Testis (tissue), 2 donors: ENCODE measurements at regions not wholly inside any gene's neighbourhood (a gene's known extent, or its start where the extent isn't known, plus 50 kb on each side); places are given as distances from the start of the nearest gene placed in this dataset.
A peak's percentile ranks its signal among the peaks of the same experiment; 100 is the strongest.

ENCODE experiments used
- DNase-seq: peaks from one replicate; pipeline ENCODE4 v3.0.0-alpha.2; 2019
- H3K27ac ChIP-seq, 2 donors: fragments of 200-600 bp; sonication (generic); one replicate each; pipeline ENCODE4 v1.5.1; 2019
- H3K27me3 ChIP-seq: fragments of 200-600 bp; sonication (generic); one replicate; pipeline ENCODE4 v1.5.1; 2019
- H3K36me3 ChIP-seq: fragments of 200-600 bp; sonication (generic); one replicate; pipeline ENCODE4 v1.5.1; 2017; ENCODE audit warnings: low read depth; ENCODE audit errors: missing control alignments
- H3K4me1 ChIP-seq: fragments of 200-600 bp; sonication (generic); one replicate; pipeline ENCODE4 v1.5.1; 2019
- H3K4me3 ChIP-seq, 2 donors: fragments of 200-600 bp; sonication (generic); one replicate each; pipeline ENCODE4 v1.5.1; 2017 to 2019
- H3K9me3 ChIP-seq: fragments of 200-600 bp; sonication (generic); one replicate; pipeline ENCODE4 v1.5.1; 2017
- POLR2A ChIP-seq: fragments of 450-650 bp; IDR thresholded peaks from one replicate; pipeline ENCODE4 v1.6.1; 2017; ENCODE audit warnings: antibody characterized with exemption, mild to moderate bottlenecking, moderate library complexity
- WGBS, 2 donors: methylation state at CpG; one replicate each; pipeline ENCODE4 v1.1.5; 2018; 5-methylcytosine and 5-hydroxymethylcytosine counted together
- intact Hi-C: fragments of 100-400 bp; cut with DNase I; formaldehyde crosslinking; loops from one replicate; pipeline ENCODE4 v1.15.1; 2023; ENCODE audit warnings: low total_unique reads
- TF ChIP-seq, protein P1 (sequence below), 3 experiments: fragments of 450-650 bp in 2 of 3; fragments of 200-600 bp in 1 of 3; sonication (generic) in 1 of 3; IDR thresholded peaks; one replicate each; pipeline ENCODE4 v1.5.1; 2016 to 2019; ENCODE audit warnings: antibody characterized with exemption in 3 of 3, mild to moderate bottlenecking in 2 of 3, moderate library complexity in 1 of 3

GRCh38 chr4:106512706-106513105, 144.1 kb upstream of the GIMD1 start:
- no peak for TF ChIP-seq POLR2A
- TF ChIP-seq, protein P1, sequence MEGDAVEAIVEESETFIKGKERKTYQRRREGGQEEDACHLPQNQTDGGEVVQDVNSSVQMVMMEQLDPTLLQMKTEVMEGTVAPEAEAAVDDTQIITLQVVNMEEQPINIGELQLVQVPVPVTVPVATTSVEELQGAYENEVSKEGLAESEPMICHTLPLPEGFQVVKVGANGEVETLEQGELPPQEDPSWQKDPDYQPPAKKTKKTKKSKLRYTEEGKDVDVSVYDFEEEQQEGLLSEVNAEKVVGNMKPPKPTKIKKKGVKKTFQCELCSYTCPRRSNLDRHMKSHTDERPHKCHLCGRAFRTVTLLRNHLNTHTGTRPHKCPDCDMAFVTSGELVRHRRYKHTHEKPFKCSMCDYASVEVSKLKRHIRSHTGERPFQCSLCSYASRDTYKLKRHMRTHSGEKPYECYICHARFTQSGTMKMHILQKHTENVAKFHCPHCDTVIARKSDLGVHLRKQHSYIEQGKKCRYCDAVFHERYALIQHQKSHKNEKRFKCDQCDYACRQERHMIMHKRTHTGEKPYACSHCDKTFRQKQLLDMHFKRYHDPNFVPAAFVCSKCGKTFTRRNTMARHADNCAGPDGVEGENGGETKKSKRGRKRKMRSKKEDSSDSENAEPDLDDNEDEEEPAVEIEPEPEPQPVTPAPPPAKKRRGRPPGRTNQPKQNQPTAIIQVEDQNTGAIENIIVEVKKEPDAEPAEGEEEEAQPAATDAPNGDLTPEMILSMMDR (IDR thresholded peaks at IDR 0.05) = no peak
- Histone ChIP-seq H3K27me3 (no peaks in the 10 kb centered on the region), H3K4me3 (no peak overlapping the region), H3K27ac (no peak overlapping the region), H3K9me3 (no peaks in the 10 kb centered on the region), H3K4me1 (no peaks in the 10 kb centered on the region), H3K36me3 (no peaks in the 10 kb centered on the region)
- intact Hi-C loops = no loop called here
- WGBS, 2 donors = 76 to 84% methylated on average over 2 of the region's 2 CpGs
- no peak for DNase-seq

- no peak for TF ChIP-seq POLR2A
- TF ChIP-seq, protein P1 (IDR thresholded peaks at IDR 0.05) = no peak
- H3K27me3 ChIP-seq = no peaks in the 10 kb centered on the region
- no peak overlapping the region for H3K4me3 ChIP-seq
- no peaks in the 10 kb centered on the region for H3K9me3 ChIP-seq
- no peak for DNase-seq
- WGBS, 2 donors = 89 to 92% methylated on average over 3 of the region's 3 CpGs
- H3K27ac ChIP-seq = no peak overlapping the region
- intact Hi-C loops = no loop called here
- no peaks in the 10 kb centered on the region for H3K4me1 ChIP-seq
- no peaks in the 10 kb centered on the region for H3K36me3 ChIP-seq
These were observed 138.9 kb upstream of the GIMD1 start for GRCh38 chr4:106507440-106507839.

GRCh38 chr4:106503116-106504050, 134.8 kb upstream of the GIMD1 start:
- Histone ChIP-seq H3K4me1 (no peaks in the 10 kb centered on the region), H3K36me3 (no peaks in the 10 kb centered on the region), H3K4me3 (no peak overlapping the region), H3K9me3 (no peaks in the 10 kb centered on the region), H3K27me3 (no peaks in the 10 kb centered on the region), H3K27ac (no peak overlapping the region)
- intact Hi-C loops = no loop called here
- no peak for TF ChIP-seq POLR2A
- TF ChIP-seq, protein P1 (IDR thresholded peaks at IDR 0.05) = no peak
- WGBS, 2 donors = 85% methylated on average over 3 of the region's 3 CpGs
- DNase-seq = no peak

DNA sequence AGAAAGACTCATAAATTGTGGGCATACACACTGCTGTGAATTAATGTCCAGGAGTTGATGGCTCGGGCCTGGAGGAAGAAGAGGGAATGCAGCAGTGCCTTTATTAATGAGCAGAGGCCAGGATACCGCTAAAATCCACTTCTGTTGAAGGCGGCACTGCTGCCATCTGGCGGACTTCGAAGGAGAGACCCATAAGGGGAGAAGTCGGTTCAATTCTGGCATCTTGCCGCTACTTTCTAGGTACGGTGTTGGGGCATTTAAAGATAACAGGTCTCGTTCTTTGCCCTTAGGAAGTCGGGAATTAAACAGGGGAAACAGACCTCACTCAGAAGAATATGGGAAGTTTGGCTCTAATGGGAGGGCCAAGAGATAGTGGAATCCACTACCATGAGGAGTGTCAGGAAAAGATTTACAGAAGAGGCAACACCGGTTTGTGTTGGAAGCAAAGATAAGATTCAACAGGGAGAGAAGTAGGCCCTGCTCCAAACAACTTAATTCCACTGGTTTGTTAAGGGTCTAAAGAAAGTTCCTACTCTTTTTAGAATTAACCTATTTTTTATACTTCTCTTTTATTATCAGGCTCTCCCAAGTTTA, 133.6 kb upstream of the GIMD1 start:
- Histone ChIP-seq H3K27me3 (no peaks in the 10 kb centered on the region), H3K36me3 (no peaks in the 10 kb centered on the region), H3K4me3 (no peak overlapping the region), H3K4me1 (no peaks in the 10 kb centered on the region), H3K27ac (no peak overlapping the region), H3K9me3 (no peaks in the 10 kb centered on the region)
- TF ChIP-seq, protein P1 (IDR thresholded peaks at IDR 0.05) = peak in 1 of 3 experiments; percentile 28
- no peak for TF ChIP-seq POLR2A
- 13 to 18% methylated on average over 11 of the region's 11 CpGs for WGBS, 2 donors
- intact Hi-C loops = no loop called here
- peak; percentile 68 for DNase-seq
